ENCODE measurements at regions not wholly inside any gene's neighbourhood (a gene's known extent, or its start where the extent isn't known, plus 50 kb on each side); places are given as distances from the start of the nearest gene placed in this dataset.

DNA sequence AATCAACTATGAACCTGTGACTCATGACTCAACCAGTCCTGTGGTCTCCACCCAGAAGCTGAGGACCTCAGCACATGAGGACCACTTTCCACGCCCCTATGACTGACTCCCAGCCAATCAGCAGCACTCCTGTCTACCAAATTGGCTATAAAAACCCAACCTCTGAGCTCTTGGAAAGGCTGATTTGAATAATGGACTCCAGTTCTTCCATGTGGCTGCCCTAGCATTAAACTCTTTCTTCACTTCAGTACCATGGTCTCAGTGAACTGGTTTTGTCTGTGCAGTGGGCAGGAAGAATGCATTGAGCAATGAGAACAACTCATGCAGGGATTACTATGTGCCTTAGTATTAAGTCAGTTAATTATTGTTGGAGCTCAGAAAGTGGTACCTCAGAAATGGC lies 78.3 kb downstream of the CMPK2 start:
- H3K18ac ChIP-seq (ENCODE audit: extremely low read depth, low read length): no peak overlapping the region
- TF ChIP-seq BACH1 (IDR thresholded peaks at IDR 0.05; ENCODE audit: low read length) (no peak), BRCA1 (IDR thresholded peaks at IDR 0.05; ENCODE audit: low read depth, low read length) (no peak), TAF1 (IDR thresholded peaks at IDR 0.05; ENCODE audit: low read depth, low read length) (no peak), CBX5 (IDR thresholded peaks at IDR 0.05; ENCODE audit: low read depth, low read length) (no peak), MAFK (IDR thresholded peaks at IDR 0.05; ENCODE audit: low read depth, low read length) (no peak), SIN3A (conservative IDR thresholded peaks at IDR 0.05 in 1 of 2, IDR thresholded peaks at IDR 0.05 in 1 of 2; ENCODE audit: low read depth in 1 of 2, low read length in 2 of 2) (no peak), PHF8 (conservative IDR thresholded peaks at IDR 0.05; ENCODE audit: low read depth, low read length) (no peak), SAP30 (IDR thresholded peaks at IDR 0.05; ENCODE audit: insufficient read depth, insufficient replicate concordance, low read length) (no peak), RFX5 (IDR thresholded peaks at IDR 0.05; ENCODE audit: borderline replicate concordance, low read depth, low read length) (no peak), NANOG (IDR thresholded peaks at IDR 0.05; ENCODE audit: insufficient read depth, low read depth, low read length, poor library complexity, severe bottlenecking) (no peak), TBP (IDR thresholded peaks at IDR 0.05; ENCODE audit: low read depth, low read length) (no peak), CTBP2 (IDR thresholded peaks at IDR 0.05; ENCODE audit: borderline replicate concordance, insufficient read depth, insufficient read length, low read length) (no peak), RNF2 (IDR thresholded peaks at IDR 0.05; ENCODE audit: borderline replicate concordance, low read depth, low read length, missing control alignments, poor library complexity, severe bottlenecking) (no peak)
- no peaks in the 10 kb centered on the region for H3K27me3 ChIP-seq (replicated peaks in 1 of 4; ENCODE audit: control insufficient read depth in 3 of 4, extremely low read depth in 1 of 4, insufficient read depth in 3 of 4, low read length in 3 of 4)
- no peak overlapping the region for H2BK12ac ChIP-seq (ENCODE audit: low read depth, low read length)
- H3K4me2 ChIP-seq (ENCODE audit: insufficient read depth in 1 of 2, low read depth in 2 of 2, low read length in 2 of 2): no peak overlapping the region
- H2AK5ac ChIP-seq (ENCODE audit: low read depth, low read length): no peak overlapping the region
- ChIA-PET CTCF (ENCODE audit: partially characterized antibody) (no interaction called here), POLR2A (ENCODE audit: partially characterized antibody) (no interaction called here)
- H4K5ac ChIP-seq (ENCODE audit: insufficient read length, low read depth, low read length): no peak overlapping the region
- no peaks in the 10 kb centered on the region for H3K36me3 ChIP-seq (ENCODE audit: control insufficient read depth in 2 of 4, insufficient read depth in 4 of 4, low read length in 3 of 4)
- H2BK120ac ChIP-seq (replicated peaks; ENCODE audit: low read depth, low read length): no peak overlapping the region
- H3K23ac ChIP-seq (ENCODE audit: insufficient read length): no peak overlapping the region
- H3K4me1 ChIP-seq (replicated peaks in 1 of 4; ENCODE audit: control insufficient read depth in 3 of 4, insufficient read depth in 4 of 4, low read length in 3 of 4): no peaks in the 10 kb centered on the region
- H3K79me2 ChIP-seq (ENCODE audit: control insufficient read depth in 1 of 2, insufficient read depth in 2 of 2, low read length in 2 of 2): no peaks in the 10 kb centered on the region
- FAIRE-seq: no peak
- no peaks in the 10 kb centered on the region for H3K79me1 ChIP-seq (ENCODE audit: low read depth, low read length)
- H2BK20ac ChIP-seq (ENCODE audit: low read length): no peak overlapping the region
- H2BK5ac ChIP-seq (ENCODE audit: low read depth, low read length): no peak overlapping the region
- no peaks in the 10 kb centered on the region for H4K20me1 ChIP-seq (replicated peaks in 1 of 2; ENCODE audit: control insufficient read depth in 1 of 2, insufficient read depth in 2 of 2, low read length in 2 of 2)
- no peaks in the 10 kb centered on the region for H3K23me2 ChIP-seq (ENCODE audit: low read depth, low read length)
- H3K4me3 ChIP-seq (ENCODE audit: extremely low read depth in 1 of 4, insufficient read depth in 2 of 4, low read depth in 3 of 4, low read length in 4 of 4): no peak overlapping the region
- H3K14ac ChIP-seq (ENCODE audit: insufficient read length): no peak overlapping the region
- no peak for DNase-seq (ENCODE audit: low read depth in 1 of 2, low spot score in 2 of 2)
- no peak overlapping the region for H3K4ac ChIP-seq (replicated peaks; ENCODE audit: insufficient read length, low read depth, low read length)
- WGBS, 2 experiments (ENCODE audit: extremely low coverage in 1 of 2, insufficient coverage in 1 of 2, insufficient read length in 1 of 2, insufficient replicate concordance in 2 of 2, low coverage in 1 of 2, low lambda C conversion rate in 2 of 2, missing lambda C conversion rate in 1 of 2): 83% methylated on average over 1 of the region's 1 CpG; no CpG with 5 or more reads in 1 of the 2 experiments
- no peak overlapping the region for H3K27ac ChIP-seq (ENCODE audit: low read depth, low read length)
- no peak overlapping the region for H2BK15ac ChIP-seq (ENCODE audit: low read length)
- no peak overlapping the region for H4K91ac ChIP-seq (replicated peaks; ENCODE audit: insufficient read length, low read length)
- no peaks in the 10 kb centered on the region for H3K9me3 ChIP-seq (ENCODE audit: insufficient read depth in 2 of 2, low read depth in 1 of 2, low read length in 1 of 2)
- no peak overlapping the region for H2AFZ ChIP-seq (ENCODE audit: low read length)
- no peak overlapping the region for H3K56ac ChIP-seq (replicated peaks; ENCODE audit: insufficient read length, low read depth, low read length)
- no peak overlapping the region for H3K9ac ChIP-seq (replicated peaks in 1 of 4; ENCODE audit: extremely low read depth in 1 of 4, low read depth in 3 of 4, low read length in 3 of 4)
- H4K8ac ChIP-seq (ENCODE audit: extremely low read depth, insufficient read depth, low read length): no peak overlapping the region

Data from H1 (cell line).